Stimulated activated effector memory CD8-positive, alpha-beta T cell treated with anti-CD3 and anti-CD28 coated beads, Interleukin-12 subunit alpha, Interleukin-12 subunit beta, amount 100 ng/mL, for 72 hours (primary cell): ENCODE measurements at regions not wholly inside any gene's neighbourhood (a gene's known extent, or its start where the extent isn't known, plus 50 kb on each side); places are given as distances from the start of the nearest gene placed in this dataset.

Experiments used
- ATAC-seq: fragments of 150-1000 bp; cut with Tn5 transposase; 2 replicates; pipeline ENCODE4 v1.10.0; 2021
- DNase-seq, 2 donors: peaks; one replicate each; pipeline ENCODE4 v3.0.0; 2021 to 2022; ENCODE audit warnings: low spot score in 2 of 2
- H3K27ac Mint-ChIP-seq: one replicate; pipeline ENCODE4 v1.8.0; 2022; ENCODE audit warnings: mild to moderate bottlenecking, mixed read lengths
- H3K36me3 Mint-ChIP-seq: one replicate; pipeline ENCODE4 v1.8.0; 2022; ENCODE audit warnings: mild to moderate bottlenecking, mixed read lengths
- H3K4me1 Mint-ChIP-seq: one replicate; pipeline ENCODE4 v1.8.0; 2022; ENCODE audit warnings: mixed read lengths
- H3K4me3 Mint-ChIP-seq: one replicate; pipeline ENCODE4 v1.8.0; 2022; ENCODE audit warnings: mild to moderate bottlenecking, mixed read lengths
- H3K9me3 Mint-ChIP-seq: one replicate; pipeline ENCODE4 v1.8.0; 2022; ENCODE audit warnings: mixed read lengths

- no peak for DNase-seq
- no peaks in the 10 kb centered on the region for H3K36me3 Mint-ChIP-seq
Observed at GRCh38 chr16:48001324-48001895, 154.4 kb downstream of the ABCC12 start.

GRCh38 chr16:48000622-48001021 lies 155.2 kb downstream of the ABCC12 start:
- no peak for ATAC-seq
- Mint-ChIP-seq H3K4me1 (no peaks in the 10 kb centered on the region), H3K9me3 (peaks cover 3% of the 10 kb centered on the region)

More at GRCh38 chr16:48001324-48001895, 154.4 kb downstream of the ABCC12 start:
- no peaks in the 10 kb centered on the region for H3K4me1 Mint-ChIP-seq
- no peak overlapping the region for H3K27ac Mint-ChIP-seq
- no peak overlapping the region for H3K4me3 Mint-ChIP-seq
- peaks cover 3% of the 10 kb centered on the region for H3K9me3 Mint-ChIP-seq
- ATAC-seq = no peak

GRCh38 chr16:47999595-47999994 lies 156.2 kb downstream of the ABCC12 start:
- no peak for ATAC-seq
- H3K27ac Mint-ChIP-seq = no peak overlapping the region
- peaks cover 3% of the 10 kb centered on the region for H3K9me3 Mint-ChIP-seq
- DNase-seq = no peak
- no peaks in the 10 kb centered on the region for H3K4me1 Mint-ChIP-seq
- H3K36me3 Mint-ChIP-seq = no peaks in the 10 kb centered on the region
- no peak overlapping the region for H3K4me3 Mint-ChIP-seq

More at GRCh38 chr16:48000622-48001021, 155.2 kb downstream of the ABCC12 start:
- Mint-ChIP-seq H3K4me3 (no peak overlapping the region), H3K36me3 (no peaks in the 10 kb centered on the region), H3K27ac (no peak overlapping the region)
- DNase-seq = no peak

GRCh38 chr16:47995354-47995753 lies 160.4 kb downstream of the ABCC12 start:
- no peak for ATAC-seq
- Mint-ChIP-seq H3K36me3 (no peaks in the 10 kb centered on the region), H3K4me3 (no peak overlapping the region)

GRCh38 chr16:47991491-47991890 lies 164.3 kb downstream of the ABCC12 start:
- ATAC-seq (no peak), DNase-seq (no peak)
- H3K36me3 Mint-ChIP-seq = no peaks in the 10 kb centered on the region
- peaks cover 4% of the 10 kb centered on the region for H3K9me3 Mint-ChIP-seq
- H3K27ac Mint-ChIP-seq = no peak overlapping the region
- H3K4me1 Mint-ChIP-seq = no peaks in the 10 kb centered on the region
- no peak overlapping the region for H3K4me3 Mint-ChIP-seq

More at GRCh38 chr16:47995354-47995753, 160.4 kb downstream of the ABCC12 start:
- no peaks in the 10 kb centered on the region for H3K4me1 Mint-ChIP-seq
- no peak overlapping the region for H3K27ac Mint-ChIP-seq
- DNase-seq = no peak
- H3K9me3 Mint-ChIP-seq = peaks cover 4% of the 10 kb centered on the region

- H3K27ac Mint-ChIP-seq = no peak overlapping the region
- no peak overlapping the region for H3K4me3 Mint-ChIP-seq
- H3K36me3 Mint-ChIP-seq = no peaks in the 10 kb centered on the region
- ATAC-seq = no peak
- peaks cover 4% of the 10 kb centered on the region for H3K9me3 Mint-ChIP-seq
- H3K4me1 Mint-ChIP-seq = no peaks in the 10 kb centered on the region
- no peak for DNase-seq
Observed at GRCh38 chr16:47990676-47991075, 165.1 kb downstream of the ABCC12 start.

- DNase-seq (no peak), ATAC-seq (no peak)
- Mint-ChIP-seq H3K36me3 (no peaks in the 10 kb centered on the region), H3K9me3 (no peaks in the 10 kb centered on the region), H3K27ac (no peak overlapping the region), H3K4me1 (no peaks in the 10 kb centered on the region), H3K4me3 (no peak overlapping the region)
Observed at GRCh38 chr16:47987136-47987535, 168.7 kb downstream of the ABCC12 start.

GRCh38 chr16:47986031-47986430 lies 169.8 kb downstream of the ABCC12 start:
- Mint-ChIP-seq H3K4me3 (no peak overlapping the region), H3K36me3 (no peaks in the 10 kb centered on the region), H3K9me3 (no peaks in the 10 kb centered on the region), H3K4me1 (no peaks in the 10 kb centered on the region), H3K27ac (no peak overlapping the region)
- no peak for DNase-seq
- no peak for ATAC-seq

GRCh38 chr16:47984669-47985068 lies 171.1 kb downstream of the ABCC12 start:
- Mint-ChIP-seq H3K4me3 (no peak overlapping the region), H3K36me3 (no peaks in the 10 kb centered on the region), H3K27ac (no peak overlapping the region), H3K9me3 (no peaks in the 10 kb centered on the region), H3K4me1 (no peaks in the 10 kb centered on the region)
- ATAC-seq = no peak
- DNase-seq = no peak

- Mint-ChIP-seq H3K27ac (no peak overlapping the region), H3K9me3 (no peaks in the 10 kb centered on the region), H3K36me3 (no peaks in the 10 kb centered on the region), H3K4me3 (no peak overlapping the region), H3K4me1 (no peaks in the 10 kb centered on the region)
- ATAC-seq = no peak
- DNase-seq = no peak
Observed at GRCh38 chr16:47983999-47984580, 171.7 kb downstream of the ABCC12 start.

- DNase-seq (no peak), ATAC-seq (no peak)
- Mint-ChIP-seq H3K36me3 (no peaks in the 10 kb centered on the region), H3K4me3 (no peak overlapping the region), H3K9me3 (no peaks in the 10 kb centered on the region), H3K4me1 (no peaks in the 10 kb centered on the region), H3K27ac (no peak overlapping the region)
Observed at GRCh38 chr16:47980212-47980611, 175.6 kb downstream of the ABCC12 start.

- Mint-ChIP-seq H3K4me3 (no peak overlapping the region), H3K36me3 (no peaks in the 10 kb centered on the region), H3K9me3 (no peaks in the 10 kb centered on the region), H3K27ac (no peak overlapping the region), H3K4me1 (no peaks in the 10 kb centered on the region)
- DNase-seq = no peak
- no peak for ATAC-seq
Observed at GRCh38 chr16:47979616-47980182, 176.1 kb downstream of the ABCC12 start.

GRCh38 chr16:47979164-47979520 lies 176.7 kb downstream of the ABCC12 start:
- DNase-seq (no peak), ATAC-seq (no peak)
- H3K9me3 Mint-ChIP-seq = no peaks in the 10 kb centered on the region
- H3K4me3 Mint-ChIP-seq = no peak overlapping the region
- no peak overlapping the region for H3K27ac Mint-ChIP-seq
- no peaks in the 10 kb centered on the region for H3K4me1 Mint-ChIP-seq
- H3K36me3 Mint-ChIP-seq = no peaks in the 10 kb centered on the region

GRCh38 chr16:47978491-47979163 lies 177.2 kb downstream of the ABCC12 start:
- DNase-seq (no peak), ATAC-seq (no peak)
- Mint-ChIP-seq H3K27ac (no peak overlapping the region), H3K36me3 (no peaks in the 10 kb centered on the region), H3K9me3 (no peaks in the 10 kb centered on the region), H3K4me3 (no peak overlapping the region), H3K4me1 (no peaks in the 10 kb centered on the region)

- Mint-ChIP-seq H3K9me3 (no peaks in the 10 kb centered on the region), H3K27ac (no peak overlapping the region), H3K36me3 (no peaks in the 10 kb centered on the region), H3K4me1 (no peaks in the 10 kb centered on the region), H3K4me3 (no peak overlapping the region)
- ATAC-seq (no peak), DNase-seq (no peak)
Observed at GRCh38 chr16:47977802-47978201, 178.0 kb downstream of the ABCC12 start.

- no peaks in the 10 kb centered on the region for H3K36me3 Mint-ChIP-seq
- ATAC-seq (no peak), DNase-seq (no peak)
- no peak overlapping the region for H3K27ac Mint-ChIP-seq
- no peaks in the 10 kb centered on the region for H3K4me1 Mint-ChIP-seq
- H3K9me3 Mint-ChIP-seq = no peaks in the 10 kb centered on the region
- no peak overlapping the region for H3K4me3 Mint-ChIP-seq
Observed at GRCh38 chr16:47976636-47977210, 179.1 kb downstream of the ABCC12 start.
